GM23338 (cell line): ENCODE measurements at regions not wholly inside any gene's neighbourhood (a gene's known extent, or its start where the extent isn't known, plus 50 kb on each side); places are given as distances from the start of the nearest gene placed in this dataset.

Experiments
- ATAC-seq: fragments of 200-7000 bp; cut with Tn5 transposase; 3 replicates; pipeline ENCODE4 v1.9.1; 2020
- DNase-seq: peaks from one replicate; pipeline ENCODE4 v3.0.0-alpha.2; 2015; ENCODE audit warnings: low spot score
- H2AFZ ChIP-seq: fragments of 200-600 bp; sonication (generic); 2 replicates; pipeline ENCODE4 v1.8.0; 2016; ENCODE audit warnings: antibody characterized with exemption, mild to moderate bottlenecking, moderate library complexity
- H3F3A ChIP-seq: fragments of 200-600 bp; sonication (generic); replicated peaks from 2 replicates; pipeline ENCODE4 v1.8.0; 2017; ENCODE audit warnings: antibody characterized with exemption, mixed run types, low read depth
- H3K27ac ChIP-seq: fragments of 200-600 bp; sonication (generic); 2 replicates; pipeline ENCODE4 v1.6.1; 2016; ENCODE audit warnings: low read depth
- H3K27me3 ChIP-seq: fragments of 200-600 bp; sonication (generic); 2 replicates; pipeline ENCODE4 v1.8.0; 2016; ENCODE audit warnings: mild to moderate bottlenecking, mixed run types, moderate library complexity; ENCODE audit not compliant: insufficient read depth
- H3K36me3 ChIP-seq: fragments of 200-600 bp; sonication (generic); 2 replicates; pipeline ENCODE4 v1.8.0; 2016; ENCODE audit warnings: mild to moderate bottlenecking; ENCODE audit not compliant: insufficient read depth
- H3K4me1 ChIP-seq: fragments of 200-600 bp; sonication (generic); 2 replicates; pipeline ENCODE4 v1.8.0; 2016; ENCODE audit warnings: mild to moderate bottlenecking, moderate library complexity; ENCODE audit not compliant: insufficient read depth
- H3K4me2 ChIP-seq: fragments of 200-600 bp; sonication (generic); 2 replicates; pipeline ENCODE4 v1.7.1; 2017; ENCODE audit warnings: mixed run types
- H3K4me3 ChIP-seq: fragments of 200-600 bp; sonication (generic); 2 replicates; pipeline ENCODE4 v1.6.1; 2016; ENCODE audit warnings: mixed run types
- H3K79me2 ChIP-seq: fragments of 200-600 bp; sonication (generic); replicated peaks from 2 replicates; pipeline ENCODE4 v1.8.0; 2017; ENCODE audit warnings: mild to moderate bottlenecking; ENCODE audit not compliant: insufficient read depth
- H3K9me2 ChIP-seq: fragments of 200-600 bp; sonication (generic); 2 replicates; pipeline ENCODE4 v1.8.0; 2017; ENCODE audit not compliant: insufficient read depth
- H4K20me1 ChIP-seq: fragments of 200-600 bp; sonication (generic); replicated peaks from 2 replicates; pipeline ENCODE4 v1.8.0; 2017; ENCODE audit warnings: mild to moderate bottlenecking; ENCODE audit not compliant: insufficient read depth
- H3K27ac Mint-ChIP-seq: 2 replicates; pipeline ENCODE4 v1.8.0; 2020; ENCODE audit warnings: inconsistent platforms, mild to moderate bottlenecking, moderate library complexity, mixed read lengths
- H3K27me3 Mint-ChIP-seq: 3 replicates; pipeline ENCODE4 v1.8.0; 2022; ENCODE audit warnings: low read depth, mild to moderate bottlenecking, moderate library complexity, mixed read lengths, inconsistent platforms; ENCODE audit not compliant: insufficient read depth, poor library complexity
- H3K36me3 Mint-ChIP-seq: 3 replicates; pipeline ENCODE4 v1.8.0; 2021; ENCODE audit warnings: low read depth, mild to moderate bottlenecking, inconsistent platforms, moderate library complexity, mixed read lengths
- H3K4me1 Mint-ChIP-seq: 3 replicates; pipeline ENCODE4 v1.8.0; 2020; ENCODE audit warnings: mild to moderate bottlenecking, inconsistent platforms, mixed read lengths
- H3K4me3 Mint-ChIP-seq: 3 replicates; pipeline ENCODE4 v1.8.0; 2021; ENCODE audit warnings: moderate library complexity, mild to moderate bottlenecking, inconsistent platforms, mixed read lengths
- H3K9me3 Mint-ChIP-seq: 3 replicates; pipeline ENCODE4 v1.8.0; 2020; ENCODE audit warnings: moderate library complexity, mild to moderate bottlenecking, inconsistent platforms, mixed read lengths
- CREB1 ChIP-seq: fragments of 250-450 bp; sonication (Bioruptor Pico); IDR thresholded peaks from 2 replicates; pipeline ENCODE4 v1.5.0; 2020; ENCODE audit warnings: low read depth, mild to moderate bottlenecking, moderate library complexity
- EZH2 ChIP-seq: fragments of 200-600 bp; sonication (generic); IDR thresholded peaks from one replicate; pipeline ENCODE4 v1.8.0; 2017; ENCODE audit warnings: antibody characterized with exemption, mild to moderate bottlenecking, low read depth; ENCODE audit not compliant: unreplicated experiment
- EZH2phosphoT487 ChIP-seq: fragments of 200-600 bp; sonication (generic); IDR thresholded peaks from one replicate; pipeline ENCODE4 v1.8.1; 2018; ENCODE audit warnings: antibody characterized with exemption; ENCODE audit not compliant: unreplicated experiment
- JUNB ChIP-seq: IDR thresholded peaks from one replicate; pipeline ENCODE4 v1.6.1; 2016; ENCODE audit warnings: antibody characterized with exemption; ENCODE audit not compliant: unreplicated experiment
- NANOG ChIP-seq: IDR thresholded peaks from 2 replicates; pipeline ENCODE4 v1.6.1; 2016; ENCODE audit warnings: antibody characterized with exemption, borderline replicate concordance
- POLR2AphosphoS5 ChIP-seq: IDR thresholded peaks from 2 replicates; pipeline ENCODE4 v1.6.1; 2016; ENCODE audit warnings: antibody characterized with exemption, low read depth
- REST ChIP-seq: IDR thresholded peaks from one replicate; pipeline ENCODE4 v1.6.1; 2018; ENCODE audit warnings: antibody characterized with exemption; ENCODE audit not compliant: unreplicated experiment
- STAT1 ChIP-seq: IDR thresholded peaks from one replicate; pipeline ENCODE4 v1.6.1; 2016; ENCODE audit warnings: antibody characterized with exemption; ENCODE audit not compliant: unreplicated experiment
- ZNF114 ChIP-seq: fragments of 250-450 bp; sonication (Bioruptor Pico); IDR thresholded peaks from 2 replicates; pipeline ENCODE4 v1.5.0; 2020; ENCODE audit warnings: mild to moderate bottlenecking, moderate library complexity
- ZNF331 ChIP-seq: fragments of 250-450 bp; sonication (Bioruptor Pico); IDR thresholded peaks from 2 replicates; pipeline ENCODE4 v1.5.0; 2020; ENCODE audit warnings: low read depth, mild to moderate bottlenecking, moderate library complexity
- TF ChIP-seq, protein P1 (sequence below): fragments of 250-450 bp; sonication (Bioruptor Pico); IDR thresholded peaks from 2 replicates; pipeline ENCODE4 v1.5.0; 2020; ENCODE audit warnings: mild to moderate bottlenecking, moderate library complexity
- TF ChIP-seq, protein P2 (sequence below): IDR thresholded peaks from 2 replicates; pipeline ENCODE4 v1.6.1; 2016; ENCODE audit warnings: antibody characterized with exemption
- TF ChIP-seq, protein P3 (sequence below), 2 experiments: fragments of 200-600 bp in 1 of 2; sonication (generic) in 1 of 2; conservative IDR thresholded peaks; 2 replicates each; pipeline versions ENCODE4 v1.5.1 to v1.6.1; 2016 to 2017; ENCODE audit warnings: antibody characterized with exemption in 2 of 2, low read depth in 2 of 2, mild to moderate bottlenecking in 2 of 2, moderate library complexity in 1 of 2

DNA sequence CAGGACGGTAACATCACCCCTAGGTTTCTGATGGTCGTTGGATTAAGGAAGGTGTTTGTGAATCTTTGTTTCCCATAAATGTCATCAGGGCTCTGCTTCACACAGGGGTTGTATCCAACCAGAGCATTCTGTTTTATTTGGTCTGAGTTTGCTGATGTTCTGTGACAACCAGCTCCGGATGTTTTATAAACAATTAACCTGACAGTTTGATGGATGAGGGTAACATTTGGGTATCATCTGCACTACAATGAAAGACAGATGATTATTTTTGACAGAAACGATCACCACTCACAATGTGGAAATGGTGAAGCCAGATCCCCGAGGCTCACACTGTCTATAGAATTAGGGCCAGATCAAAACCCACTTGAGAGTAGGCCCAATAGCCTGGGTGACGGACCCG, 107.1 kb downstream of the CDC42EP3 start:
- Histone ChIP-seq H2AFZ (no peak overlapping the region), H3K4me1 (no peaks in the 10 kb centered on the region), H3F3A (no peaks in the 10 kb centered on the region), H3K27me3 (no peaks in the 10 kb centered on the region), H3K9me2 (no peaks in the 10 kb centered on the region), H4K20me1 (no peaks in the 10 kb centered on the region), H3K27ac (no peak overlapping the region), H3K79me2 (no peaks in the 10 kb centered on the region), H3K4me3 (no peak overlapping the region), H3K36me3 (no peaks in the 10 kb centered on the region), H3K4me2 (no peak overlapping the region)
- TF ChIP-seq REST = no peak
- TF ChIP-seq, protein P1, sequence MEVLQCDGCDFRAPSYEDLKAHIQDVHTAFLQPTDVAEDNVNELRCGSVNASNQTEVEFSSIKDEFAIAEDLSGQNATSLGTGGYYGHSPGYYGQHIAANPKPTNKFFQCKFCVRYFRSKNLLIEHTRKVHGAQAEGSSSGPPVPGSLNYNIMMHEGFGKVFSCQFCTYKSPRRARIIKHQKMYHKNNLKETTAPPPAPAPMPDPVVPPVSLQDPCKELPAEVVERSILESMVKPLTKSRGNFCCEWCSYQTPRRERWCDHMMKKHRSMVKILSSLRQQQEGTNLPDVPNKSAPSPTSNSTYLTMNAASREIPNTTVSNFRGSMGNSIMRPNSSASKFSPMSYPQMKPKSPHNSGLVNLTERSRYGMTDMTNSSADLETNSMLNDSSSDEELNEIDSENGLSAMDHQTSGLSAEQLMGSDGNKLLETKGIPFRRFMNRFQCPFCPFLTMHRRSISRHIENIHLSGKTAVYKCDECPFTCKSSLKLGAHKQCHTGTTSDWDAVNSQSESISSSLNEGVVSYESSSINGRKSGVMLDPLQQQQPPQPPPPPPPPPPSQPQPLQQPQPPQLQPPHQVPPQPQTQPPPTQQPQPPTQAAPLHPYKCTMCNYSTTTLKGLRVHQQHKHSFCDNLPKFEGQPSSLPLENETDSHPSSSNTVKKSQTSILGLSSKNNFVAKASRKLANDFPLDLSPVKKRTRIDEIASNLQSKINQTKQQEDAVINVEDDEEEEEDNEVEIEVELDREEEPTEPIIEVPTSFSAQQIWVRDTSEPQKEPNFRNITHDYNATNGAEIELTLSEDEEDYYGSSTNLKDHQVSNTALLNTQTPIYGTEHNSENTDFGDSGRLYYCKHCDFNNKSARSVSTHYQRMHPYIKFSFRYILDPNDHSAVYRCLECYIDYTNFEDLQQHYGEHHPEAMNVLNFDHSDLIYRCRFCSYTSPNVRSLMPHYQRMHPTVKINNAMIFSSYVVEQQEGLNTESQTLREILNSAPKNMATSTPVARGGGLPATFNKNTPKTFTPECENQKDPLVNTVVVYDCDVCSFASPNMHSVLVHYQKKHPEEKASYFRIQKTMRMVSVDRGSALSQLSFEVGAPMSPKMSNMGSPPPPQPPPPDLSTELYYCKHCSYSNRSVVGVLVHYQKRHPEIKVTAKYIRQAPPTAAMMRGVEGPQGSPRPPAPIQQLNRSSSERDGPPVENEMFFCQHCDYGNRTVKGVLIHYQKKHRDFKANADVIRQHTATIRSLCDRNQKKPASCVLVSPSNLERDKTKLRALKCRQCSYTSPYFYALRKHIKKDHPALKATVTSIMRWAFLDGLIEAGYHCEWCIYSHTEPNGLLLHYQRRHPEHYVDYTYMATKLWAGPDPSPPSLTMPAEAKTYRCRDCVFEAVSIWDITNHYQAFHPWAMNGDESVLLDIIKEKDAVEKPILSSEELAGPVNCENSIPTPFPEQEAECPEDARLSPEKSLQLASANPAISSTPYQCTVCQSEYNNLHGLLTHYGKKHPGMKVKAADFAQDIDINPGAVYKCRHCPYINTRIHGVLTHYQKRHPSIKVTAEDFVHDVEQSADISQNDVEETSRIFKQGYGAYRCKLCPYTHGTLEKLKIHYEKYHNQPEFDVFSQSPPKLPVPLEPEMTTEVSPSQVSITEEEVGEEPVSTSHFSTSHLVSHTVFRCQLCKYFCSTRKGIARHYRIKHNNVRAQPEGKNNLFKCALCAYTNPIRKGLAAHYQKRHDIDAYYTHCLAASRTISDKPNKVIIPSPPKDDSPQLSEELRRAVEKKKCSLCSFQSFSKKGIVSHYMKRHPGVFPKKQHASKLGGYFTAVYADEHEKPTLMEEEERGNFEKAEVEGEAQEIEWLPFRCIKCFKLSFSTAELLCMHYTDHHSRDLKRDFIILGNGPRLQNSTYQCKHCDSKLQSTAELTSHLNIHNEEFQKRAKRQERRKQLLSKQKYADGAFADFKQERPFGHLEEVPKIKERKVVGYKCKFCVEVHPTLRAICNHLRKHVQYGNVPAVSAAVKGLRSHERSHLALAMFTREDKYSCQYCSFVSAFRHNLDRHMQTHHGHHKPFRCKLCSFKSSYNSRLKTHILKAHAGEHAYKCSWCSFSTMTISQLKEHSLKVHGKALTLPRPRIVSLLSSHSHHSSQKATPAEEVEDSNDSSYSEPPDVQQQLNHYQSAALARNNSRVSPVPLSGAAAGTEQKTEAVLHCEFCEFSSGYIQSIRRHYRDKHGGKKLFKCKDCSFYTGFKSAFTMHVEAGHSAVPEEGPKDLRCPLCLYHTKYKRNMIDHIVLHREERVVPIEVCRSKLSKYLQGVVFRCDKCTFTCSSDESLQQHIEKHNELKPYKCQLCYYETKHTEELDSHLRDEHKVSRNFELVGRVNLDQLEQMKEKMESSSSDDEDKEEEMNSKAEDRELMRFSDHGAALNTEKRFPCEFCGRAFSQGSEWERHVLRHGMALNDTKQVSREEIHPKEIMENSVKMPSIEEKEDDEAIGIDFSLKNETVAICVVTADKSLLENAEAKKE (CRISPR knock-in tag) = no peak
- TF ChIP-seq CREB1 = no peak
- no peak for TF ChIP-seq POLR2AphosphoS5
- TF ChIP-seq JUNB = no peak
- TF ChIP-seq, protein P2, sequence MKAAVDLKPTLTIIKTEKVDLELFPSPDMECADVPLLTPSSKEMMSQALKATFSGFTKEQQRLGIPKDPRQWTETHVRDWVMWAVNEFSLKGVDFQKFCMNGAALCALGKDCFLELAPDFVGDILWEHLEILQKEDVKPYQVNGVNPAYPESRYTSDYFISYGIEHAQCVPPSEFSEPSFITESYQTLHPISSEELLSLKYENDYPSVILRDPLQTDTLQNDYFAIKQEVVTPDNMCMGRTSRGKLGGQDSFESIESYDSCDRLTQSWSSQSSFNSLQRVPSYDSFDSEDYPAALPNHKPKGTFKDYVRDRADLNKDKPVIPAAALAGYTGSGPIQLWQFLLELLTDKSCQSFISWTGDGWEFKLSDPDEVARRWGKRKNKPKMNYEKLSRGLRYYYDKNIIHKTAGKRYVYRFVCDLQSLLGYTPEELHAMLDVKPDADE = no peak
- no peak for TF ChIP-seq ZNF331 (CRISPR knock-in tag)
- no peak for TF ChIP-seq EZH2phosphoT487
- TF ChIP-seq EZH2 = no peak
- no peak for TF ChIP-seq STAT1
- TF ChIP-seq, protein P3, sequence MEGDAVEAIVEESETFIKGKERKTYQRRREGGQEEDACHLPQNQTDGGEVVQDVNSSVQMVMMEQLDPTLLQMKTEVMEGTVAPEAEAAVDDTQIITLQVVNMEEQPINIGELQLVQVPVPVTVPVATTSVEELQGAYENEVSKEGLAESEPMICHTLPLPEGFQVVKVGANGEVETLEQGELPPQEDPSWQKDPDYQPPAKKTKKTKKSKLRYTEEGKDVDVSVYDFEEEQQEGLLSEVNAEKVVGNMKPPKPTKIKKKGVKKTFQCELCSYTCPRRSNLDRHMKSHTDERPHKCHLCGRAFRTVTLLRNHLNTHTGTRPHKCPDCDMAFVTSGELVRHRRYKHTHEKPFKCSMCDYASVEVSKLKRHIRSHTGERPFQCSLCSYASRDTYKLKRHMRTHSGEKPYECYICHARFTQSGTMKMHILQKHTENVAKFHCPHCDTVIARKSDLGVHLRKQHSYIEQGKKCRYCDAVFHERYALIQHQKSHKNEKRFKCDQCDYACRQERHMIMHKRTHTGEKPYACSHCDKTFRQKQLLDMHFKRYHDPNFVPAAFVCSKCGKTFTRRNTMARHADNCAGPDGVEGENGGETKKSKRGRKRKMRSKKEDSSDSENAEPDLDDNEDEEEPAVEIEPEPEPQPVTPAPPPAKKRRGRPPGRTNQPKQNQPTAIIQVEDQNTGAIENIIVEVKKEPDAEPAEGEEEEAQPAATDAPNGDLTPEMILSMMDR (conservative IDR thresholded peaks at IDR 0.05; ENCODE audit: low read depth in 2 of 2) = no peak
- TF ChIP-seq ZNF114 (CRISPR knock-in tag) = no peak
- no peak for TF ChIP-seq NANOG
- peaks cover 3% of the 10 kb centered on the region; the same call in 1 of the 3 replicates for H3K9me3 Mint-ChIP-seq
- peaks cover 10% of the 10 kb centered on the region for H3K4me1 Mint-ChIP-seq
- H3K4me3 Mint-ChIP-seq = no peak overlapping the region
- H3K27me3 Mint-ChIP-seq = peaks cover 2% of the 10 kb centered on the region
- DNase-seq (no peak), ATAC-seq (no peak)
- no peaks in the 10 kb centered on the region for H3K36me3 Mint-ChIP-seq
- no peak overlapping the region for H3K27ac Mint-ChIP-seq
